ENCODE measurements at regions not wholly inside any gene's neighbourhood (a gene's known extent, or its start where the extent isn't known, plus 50 kb on each side); places are given as distances from the start of the nearest gene placed in this dataset.

- no peak for DNase-seq
Observed at GRCh38 chr6:40192516-40192915, 258.3 kb upstream of the MOCS1 start.

- no peak for DNase-seq
Observed at GRCh38 chr6:40188931-40189330, 254.7 kb upstream of the MOCS1 start.

- DNase-seq = no peak
Observed at GRCh38 chr6:40187535-40188144, 253.4 kb upstream of the MOCS1 start.

- no peak for DNase-seq
Observed at GRCh38 chr6:40185486-40185885, 251.2 kb upstream of the MOCS1 start.

- DNase-seq = no peak
Observed at GRCh38 chr6:40183902-40184301, 249.6 kb upstream of the MOCS1 start.

- DNase-seq = no peak
Observed at GRCh38 chr6:40181367-40181766, 247.1 kb upstream of the MOCS1 start.

- no peak for DNase-seq
Observed at GRCh38 chr6:40180271-40180670, 246.0 kb upstream of the MOCS1 start.

- no peak for DNase-seq
Observed at GRCh38 chr6:40179496-40179895, 245.2 kb upstream of the MOCS1 start.

GRCh38 chr6:40177598-40177997 lies 243.3 kb upstream of the MOCS1 start:
- DNase-seq = no peak

GRCh38 chr6:40176152-40176551 lies 241.9 kb upstream of the MOCS1 start:
- DNase-seq = no peak

GRCh38 chr6:40172272-40172671 lies 238.0 kb upstream of the MOCS1 start:
- no peak for DNase-seq

GRCh38 chr6:40171343-40171742 lies 237.1 kb upstream of the MOCS1 start:
- no peak for DNase-seq

- DNase-seq = no peak
Observed at GRCh38 chr6:40170856-40171255, 236.6 kb upstream of the MOCS1 start.

- DNase-seq = no peak
Observed at GRCh38 chr6:40169878-40170277, 235.6 kb upstream of the MOCS1 start.

- no peak for DNase-seq
Observed at GRCh38 chr6:40166963-40167362, 232.7 kb upstream of the MOCS1 start.

- DNase-seq = no peak
Observed at GRCh38 chr6:40165036-40165709, 230.9 kb upstream of the MOCS1 start.

- DNase-seq = no peak
Observed at GRCh38 chr6:40164345-40164755, 230.1 kb upstream of the MOCS1 start.

GRCh38 chr6:40163924-40164323 lies 229.7 kb upstream of the MOCS1 start:
- no peak for DNase-seq

GRCh38 chr6:40162074-40162473 lies 227.8 kb upstream of the MOCS1 start:
- no peak for DNase-seq

- no peak for DNase-seq
Observed at GRCh38 chr6:40160826-40161225, 226.6 kb upstream of the MOCS1 start.

GRCh38 chr6:40159865-40160264 lies 225.6 kb upstream of the MOCS1 start:
- no peak for DNase-seq

GRCh38 chr6:40152701-40153436 lies 218.6 kb upstream of the MOCS1 start:
- no peak for DNase-seq

- DNase-seq = no peak
Observed at GRCh38 chr6:40152196-40152595, 217.9 kb upstream of the MOCS1 start.

- no peak for DNase-seq
Observed at GRCh38 chr6:40148882-40149573, 214.8 kb upstream of the MOCS1 start.

Data from NCI-H1092 treated with DMSO at 0.1 percent for 48 hours (cell line).